DND-41 (cell line): ENCODE measurements at regions not wholly inside any gene's neighbourhood (a gene's known extent, or its start where the extent isn't known, plus 50 kb on each side); places are given as distances from the start of the nearest gene placed in this dataset.

Experiments
- ATAC-seq: fragments of 200-7000 bp; cut with Tn5 transposase; 3 replicates; pipeline ENCODE4 v1.9.1; 2021; ENCODE audit warnings: low read depth; ENCODE audit not compliant: insufficient read depth
- DNase-seq: peaks from one replicate; pipeline ENCODE4 v3.0.0-alpha.2; 2020
- H2AFZ ChIP-seq: 2 replicates; pipeline ENCODE4 v1.6.0; 2012; ENCODE audit warnings: low read depth, low read length
- H3K27ac ChIP-seq: 2 replicates; pipeline ENCODE4 v1.5.1; 2012; ENCODE audit warnings: low read length, inconsistent platforms
- H3K27me3 ChIP-seq: fragments of 200-600 bp; sonication (generic); 2 replicates; pipeline ENCODE4 v1.6.0; 2012; ENCODE audit warnings: low read length, mild to moderate bottlenecking, inconsistent platforms; ENCODE audit not compliant: insufficient read depth, poor library complexity
- H3K36me3 ChIP-seq: 2 replicates; pipeline ENCODE4 v1.5.1; 2012; ENCODE audit warnings: low read length, inconsistent platforms; ENCODE audit not compliant: insufficient read depth
- H3K4me1 ChIP-seq: 2 replicates; pipeline ENCODE4 v1.5.1; 2012; ENCODE audit warnings: mild to moderate bottlenecking, low read length; ENCODE audit not compliant: insufficient read depth
- H3K4me2 ChIP-seq: 2 replicates; pipeline ENCODE4 v1.6.0; 2012; ENCODE audit warnings: mild to moderate bottlenecking, moderate library complexity, low read length, inconsistent platforms; ENCODE audit not compliant: insufficient read depth
- H3K4me3 ChIP-seq, 2 experiments: fragments of 200-600 bp in 1 of 2; shearing (Covaris generic) in 1 of 2; 2 replicates each; pipeline ENCODE4 v1.5.1; 2012 to 2016; ENCODE audit warnings: inconsistent platforms in 2 of 2, low read length in 2 of 2, mild to moderate bottlenecking in 2 of 2, low read depth in 1 of 2, moderate library complexity in 1 of 2
- H3K79me2 ChIP-seq: 2 replicates; pipeline ENCODE4 v1.6.0; 2012; ENCODE audit warnings: low read length, inconsistent platforms; ENCODE audit not compliant: insufficient read depth
- H3K9ac ChIP-seq: 2 replicates; pipeline ENCODE4 v1.6.0; 2012; ENCODE audit warnings: low read depth, mild to moderate bottlenecking, inconsistent platforms, low read length, moderate library complexity
- H3K9me3 ChIP-seq: 2 replicates; pipeline ENCODE4 v1.5.1; 2012; ENCODE audit warnings: low read length, moderate library complexity, mild to moderate bottlenecking, inconsistent platforms; ENCODE audit not compliant: insufficient read depth, severe bottlenecking
- H4K20me1 ChIP-seq: 2 replicates; pipeline ENCODE4 v1.6.0; 2012; ENCODE audit warnings: low read length; ENCODE audit not compliant: insufficient read depth
- EZH2 ChIP-seq: IDR thresholded peaks from 3 replicates; pipeline ENCODE4 v1.6.1; 2012; ENCODE audit warnings: borderline replicate concordance, low read depth, mild to moderate bottlenecking, moderate library complexity, low read length, inconsistent platforms; ENCODE audit not compliant: severe bottlenecking
- TF ChIP-seq, protein P1 (sequence below): IDR thresholded peaks from 2 replicates; pipeline ENCODE4 v1.5.1; 2012; ENCODE audit warnings: borderline replicate concordance, low read length, moderate library complexity, mild to moderate bottlenecking; ENCODE audit not compliant: poor library complexity, severe bottlenecking; ENCODE audit errors: extremely low read depth

DNA sequence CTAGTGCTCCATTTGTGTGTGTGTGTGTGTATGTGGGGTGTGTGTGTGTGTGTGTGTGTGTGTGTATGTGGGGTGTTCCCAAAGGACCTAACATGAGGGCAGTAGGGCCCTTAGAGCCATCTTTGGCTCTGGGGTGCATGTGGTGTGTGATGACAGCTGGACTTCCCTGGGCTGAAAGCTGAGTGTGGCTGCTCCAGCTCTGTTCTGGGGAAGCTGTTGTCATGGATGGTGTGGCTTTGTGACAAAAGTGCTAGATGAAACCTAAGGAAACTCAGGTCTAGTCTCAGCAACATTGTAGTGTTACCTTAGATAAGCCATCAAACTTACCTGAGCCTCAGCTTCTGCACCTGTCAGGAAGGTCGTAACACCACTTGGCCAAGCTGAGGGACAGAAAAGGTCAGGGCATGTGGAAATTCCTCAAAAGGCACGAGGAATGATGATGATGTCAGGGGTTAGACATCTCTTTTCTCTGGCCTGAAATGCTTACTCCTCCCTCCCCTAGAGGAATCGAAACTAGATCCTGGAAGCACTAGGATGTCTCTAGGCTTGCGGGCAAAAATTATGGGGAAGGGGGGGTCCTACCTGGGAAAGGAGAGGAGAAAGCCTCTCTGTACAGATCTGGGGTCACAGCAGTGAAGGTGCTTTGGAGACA is 115.4 kb downstream of the RPS24 start:
- H3K36me3 ChIP-seq, result no peaks in the 10 kb centered on the region
- no peaks in the 10 kb centered on the region for H3K4me1 ChIP-seq
- H3K9me3 ChIP-seq, result no peaks in the 10 kb centered on the region
- H4K20me1 ChIP-seq, result no peaks in the 10 kb centered on the region
- no peaks in the 10 kb centered on the region for H3K79me2 ChIP-seq
- H2AFZ ChIP-seq, result no peak overlapping the region
- no peak overlapping the region for H3K27ac ChIP-seq
- H3K27me3 ChIP-seq, result no peaks in the 10 kb centered on the region
- no peak for ATAC-seq
- no peak overlapping the region for H3K4me3 ChIP-seq
- no peak overlapping the region for H3K4me2 ChIP-seq
- no peak overlapping the region for H3K9ac ChIP-seq
- DNase-seq, result no peak
- TF ChIP-seq, protein P1, sequence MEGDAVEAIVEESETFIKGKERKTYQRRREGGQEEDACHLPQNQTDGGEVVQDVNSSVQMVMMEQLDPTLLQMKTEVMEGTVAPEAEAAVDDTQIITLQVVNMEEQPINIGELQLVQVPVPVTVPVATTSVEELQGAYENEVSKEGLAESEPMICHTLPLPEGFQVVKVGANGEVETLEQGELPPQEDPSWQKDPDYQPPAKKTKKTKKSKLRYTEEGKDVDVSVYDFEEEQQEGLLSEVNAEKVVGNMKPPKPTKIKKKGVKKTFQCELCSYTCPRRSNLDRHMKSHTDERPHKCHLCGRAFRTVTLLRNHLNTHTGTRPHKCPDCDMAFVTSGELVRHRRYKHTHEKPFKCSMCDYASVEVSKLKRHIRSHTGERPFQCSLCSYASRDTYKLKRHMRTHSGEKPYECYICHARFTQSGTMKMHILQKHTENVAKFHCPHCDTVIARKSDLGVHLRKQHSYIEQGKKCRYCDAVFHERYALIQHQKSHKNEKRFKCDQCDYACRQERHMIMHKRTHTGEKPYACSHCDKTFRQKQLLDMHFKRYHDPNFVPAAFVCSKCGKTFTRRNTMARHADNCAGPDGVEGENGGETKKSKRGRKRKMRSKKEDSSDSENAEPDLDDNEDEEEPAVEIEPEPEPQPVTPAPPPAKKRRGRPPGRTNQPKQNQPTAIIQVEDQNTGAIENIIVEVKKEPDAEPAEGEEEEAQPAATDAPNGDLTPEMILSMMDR, result no peak
- TF ChIP-seq EZH2, result no peak

DNA sequence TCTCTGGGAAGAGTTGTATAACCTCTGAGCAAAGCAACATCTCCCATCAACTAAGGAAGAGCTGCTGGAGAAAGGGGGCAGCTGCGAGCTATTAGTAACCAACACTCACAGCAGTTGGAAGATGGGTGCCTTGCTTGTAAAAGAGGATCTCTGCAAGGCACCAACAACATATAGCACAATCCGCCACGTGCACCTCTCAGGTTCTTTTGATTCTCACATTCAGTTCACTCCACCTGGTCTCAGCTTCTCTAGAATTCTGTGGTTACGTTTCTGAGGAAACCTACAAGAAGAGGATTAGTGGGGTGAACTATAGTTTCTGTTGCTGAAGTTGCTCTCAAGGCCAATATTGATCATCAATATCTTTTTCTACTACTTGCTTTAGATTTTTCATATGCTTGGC is 117.1 kb downstream of the RPS24 start:
- Histone ChIP-seq H3K9ac (no peak overlapping the region), H3K27me3 (no peaks in the 10 kb centered on the region), H3K9me3 (no peaks in the 10 kb centered on the region), H2AFZ (no peak overlapping the region), H3K79me2 (no peaks in the 10 kb centered on the region), H3K4me2 (no peak overlapping the region), H4K20me1 (no peaks in the 10 kb centered on the region), H3K4me1 (no peaks in the 10 kb centered on the region), H3K4me3 (no peak overlapping the region), H3K36me3 (no peaks in the 10 kb centered on the region), H3K27ac (no peak overlapping the region)
- DNase-seq (no peak), ATAC-seq (no peak)
- TF ChIP-seq, protein P1, result no peak
- no peak for TF ChIP-seq EZH2

DNA sequence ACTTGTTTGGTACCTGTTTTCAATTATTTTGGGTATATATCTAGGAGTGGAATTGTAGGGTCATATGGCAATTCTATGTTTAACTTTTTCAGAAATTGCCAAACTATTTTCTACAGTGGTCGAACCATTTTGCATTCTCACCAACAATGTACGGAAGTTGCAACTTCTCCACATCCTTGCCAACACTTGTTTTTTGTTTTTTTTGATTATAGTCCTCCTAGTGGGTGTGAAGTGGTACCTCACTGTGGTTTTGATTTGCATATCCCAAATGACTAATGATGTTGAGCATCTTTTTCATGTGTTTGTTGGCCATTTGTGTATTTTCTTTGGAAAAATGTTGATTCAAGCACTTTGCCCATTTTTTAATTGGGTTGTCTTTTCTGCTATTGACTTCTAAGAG is 122.1 kb downstream of the RPS24 start:
- H3K27ac ChIP-seq, result no peak overlapping the region
- no peak for DNase-seq
- H3K4me2 ChIP-seq, result no peak overlapping the region
- no peak for ATAC-seq
- H4K20me1 ChIP-seq, result no peaks in the 10 kb centered on the region
- H3K36me3 ChIP-seq, result no peaks in the 10 kb centered on the region
- TF ChIP-seq EZH2, result no peak
- TF ChIP-seq, protein P1, result peak; percentile 16
- no peaks in the 10 kb centered on the region for H3K4me1 ChIP-seq
- H3K9me3 ChIP-seq, result no peaks in the 10 kb centered on the region
- no peaks in the 10 kb centered on the region for H3K79me2 ChIP-seq
- H2AFZ ChIP-seq, result no peak overlapping the region
- no peak overlapping the region for H3K4me3 ChIP-seq
- peaks cover 7% of the 10 kb centered on the region for H3K27me3 ChIP-seq
- no peak overlapping the region for H3K9ac ChIP-seq

DNA sequence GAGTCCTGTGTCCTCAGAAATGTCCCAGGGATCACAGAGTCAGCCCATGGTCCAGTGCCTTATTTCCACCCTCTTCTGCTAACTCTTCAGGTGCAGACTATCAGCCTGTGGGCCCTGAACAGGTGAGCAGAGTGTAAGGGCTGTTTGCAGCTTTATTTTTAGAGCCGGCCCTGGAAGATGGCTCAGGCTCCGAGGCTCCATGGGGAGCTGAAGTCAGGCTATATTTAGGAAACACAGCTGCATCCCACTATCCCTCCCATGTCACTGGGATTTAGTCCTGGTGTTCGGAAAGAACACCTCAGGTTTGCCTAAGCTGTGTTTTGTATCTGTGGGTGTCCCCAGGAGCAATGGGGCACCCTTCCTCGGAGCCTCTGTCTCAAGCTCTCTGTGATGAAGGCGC is 126.9 kb downstream of the RPS24 start:
- Histone ChIP-seq H3K9ac (no peak overlapping the region), H3K27me3 (peaks cover 7% of the 10 kb centered on the region), H3K9me3 (no peaks in the 10 kb centered on the region), H3K27ac (no peak overlapping the region), H4K20me1 (no peaks in the 10 kb centered on the region; the same call in 1 of the 2 replicates), H3K4me2 (no peak overlapping the region), H2AFZ (no peak overlapping the region), H3K36me3 (no peaks in the 10 kb centered on the region), H3K79me2 (no peaks in the 10 kb centered on the region), H3K4me1 (no peaks in the 10 kb centered on the region), H3K4me3 (no peak overlapping the region)
- DNase-seq, result no peak
- no peak for ATAC-seq
- TF ChIP-seq EZH2, result no peak
- TF ChIP-seq, protein P1, result no peak
